ENCODE measurements at regions not wholly inside any gene's neighbourhood (a gene's known extent, or its start where the extent isn't known, plus 50 kb on each side); places are given as distances from the start of the nearest gene placed in this dataset.
A peak's percentile ranks its signal among the peaks of the same experiment; 100 is the strongest.
"Not testable (repeated sequence)": the region's sequence is repeated elsewhere in the genome, so short reads cannot be mapped to it uniquely, and the experiment has no call there.

DNA sequence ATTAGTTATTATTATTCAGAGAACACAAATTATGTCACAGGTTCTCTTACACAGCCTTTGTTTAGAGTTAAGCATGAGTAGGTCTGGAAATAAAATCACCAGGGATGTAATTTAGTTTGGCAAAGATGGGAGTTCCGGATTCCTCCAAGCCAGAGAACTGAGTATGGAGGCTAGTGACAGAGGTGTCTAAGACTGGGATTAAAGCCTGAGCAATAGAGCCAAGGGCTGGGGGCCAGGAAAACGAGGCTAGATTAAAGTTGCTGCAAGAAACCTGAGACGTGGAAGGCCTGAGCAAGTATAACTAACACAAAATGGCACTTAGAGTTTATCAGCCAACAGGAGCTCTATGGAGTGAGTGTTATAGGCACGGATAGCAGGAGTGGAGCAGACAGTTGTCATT, 381.6 kb downstream of the SRGAP2C start:
- no peak for ATAC-seq
- TF ChIP-seq OSR1 (CRISPR knock-in tag; IDR thresholded peaks at IDR 0.05) (no peak), ESRRG (CRISPR knock-in tag; IDR thresholded peaks at IDR 0.05) (no peak)

DNA sequence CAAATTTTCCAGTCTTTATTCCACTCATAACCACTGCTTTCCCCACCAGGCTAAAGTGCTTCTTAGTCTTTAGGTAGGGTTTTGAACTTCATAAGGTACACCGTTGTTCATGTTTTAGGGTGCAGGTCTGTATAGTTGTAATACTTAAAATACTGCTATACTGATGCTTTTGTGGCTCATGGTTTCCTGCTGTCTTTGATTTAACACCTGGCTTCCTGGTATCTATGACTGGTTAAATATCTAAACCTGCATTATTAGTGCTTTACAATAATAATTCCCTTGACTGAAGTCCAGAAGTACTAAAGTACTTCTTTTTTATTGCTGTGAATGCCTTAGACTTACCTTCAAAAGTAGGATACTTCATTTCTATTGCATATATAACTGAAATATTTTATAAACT, 384.7 kb downstream of the SRGAP2C start:
- no peak for ATAC-seq
- TF ChIP-seq ZNF70 (CRISPR knock-in tag; IDR thresholded peaks at IDR 0.05) (no peak), ZC3H10 (CRISPR knock-in tag; IDR thresholded peaks at IDR 0.05) (no peak), ZNF565 (CRISPR knock-in tag; conservative IDR thresholded peaks at IDR 0.05; ENCODE audit: low read depth) (no peak), PPARA (CRISPR knock-in tag; IDR thresholded peaks at IDR 0.05; ENCODE audit: borderline replicate concordance) (no peak), CSDC2 (CRISPR knock-in tag; IDR thresholded peaks at IDR 0.05) (no peak)

DNA sequence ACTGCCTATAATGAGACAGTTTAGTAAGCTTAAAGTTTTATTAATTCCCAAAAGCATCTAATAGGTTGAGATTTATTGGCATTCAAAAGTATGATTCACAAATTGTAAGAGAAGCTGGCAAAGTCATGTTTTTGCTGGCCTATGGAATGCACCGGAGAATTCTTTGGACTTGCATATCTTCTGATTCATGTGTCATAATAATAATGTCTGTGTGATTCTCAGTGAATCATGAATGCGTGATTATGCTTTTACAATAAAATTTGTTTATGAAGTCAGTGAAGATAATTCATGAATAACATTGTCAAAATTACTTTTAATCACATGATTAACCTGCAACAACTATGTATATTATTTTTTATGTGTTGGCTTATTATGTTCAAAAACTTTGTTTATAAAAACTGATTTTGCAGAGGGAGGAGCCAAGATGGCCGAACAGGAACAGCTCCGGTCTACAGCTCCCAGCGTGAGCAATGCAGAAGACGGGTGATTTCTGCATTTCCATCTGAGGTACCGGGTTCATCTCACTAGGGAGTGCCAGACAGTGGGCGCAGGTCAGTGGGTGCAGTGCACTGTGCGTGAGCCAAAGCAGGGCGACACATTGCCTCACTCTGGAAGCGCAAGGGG, 389.2 kb downstream of the SRGAP2C start:
- ATAC-seq = peak; percentile 77

DNA sequence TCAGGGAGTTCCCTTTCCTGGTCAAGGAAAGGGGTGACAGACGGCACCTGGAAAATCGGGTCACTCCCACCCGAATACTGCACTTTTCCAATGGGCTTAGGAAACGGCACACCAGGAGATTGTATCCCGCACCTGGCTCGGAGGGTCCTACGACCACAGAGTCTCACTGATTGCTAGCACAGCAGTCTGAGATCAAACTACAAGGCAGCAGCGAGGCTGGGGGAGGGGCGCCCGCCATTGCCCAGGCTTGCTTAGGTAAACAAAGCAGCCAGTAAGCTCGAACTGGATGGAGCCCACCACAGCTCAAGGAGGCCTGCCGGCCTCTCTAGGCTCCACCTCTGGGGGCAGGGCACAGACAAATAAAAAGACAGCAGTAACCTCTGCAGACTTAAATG, 389.7 kb downstream of the SRGAP2C start:
- not testable (repeated sequence) for ATAC-seq

DNA sequence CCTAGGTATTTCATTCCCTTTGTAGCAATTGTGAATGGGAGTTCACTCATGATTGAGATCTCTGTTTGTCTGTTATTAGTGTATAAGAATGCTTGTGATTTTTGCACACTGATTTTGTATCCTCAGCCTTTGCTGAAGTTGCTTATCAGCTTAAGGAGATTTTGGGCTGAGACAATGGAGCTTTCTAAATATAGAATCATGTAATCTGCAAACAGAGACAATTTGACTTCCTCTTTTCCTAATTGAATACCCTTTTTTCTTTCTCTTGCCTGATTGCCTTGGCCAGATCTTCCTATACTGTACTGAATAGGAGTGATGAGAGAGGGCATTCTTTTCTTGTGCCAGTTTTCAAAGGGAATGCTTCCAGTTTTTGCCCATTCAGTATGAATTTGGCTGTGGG, 398.1 kb downstream of the SRGAP2C start:
- ATAC-seq = not testable (repeated sequence)

DNA sequence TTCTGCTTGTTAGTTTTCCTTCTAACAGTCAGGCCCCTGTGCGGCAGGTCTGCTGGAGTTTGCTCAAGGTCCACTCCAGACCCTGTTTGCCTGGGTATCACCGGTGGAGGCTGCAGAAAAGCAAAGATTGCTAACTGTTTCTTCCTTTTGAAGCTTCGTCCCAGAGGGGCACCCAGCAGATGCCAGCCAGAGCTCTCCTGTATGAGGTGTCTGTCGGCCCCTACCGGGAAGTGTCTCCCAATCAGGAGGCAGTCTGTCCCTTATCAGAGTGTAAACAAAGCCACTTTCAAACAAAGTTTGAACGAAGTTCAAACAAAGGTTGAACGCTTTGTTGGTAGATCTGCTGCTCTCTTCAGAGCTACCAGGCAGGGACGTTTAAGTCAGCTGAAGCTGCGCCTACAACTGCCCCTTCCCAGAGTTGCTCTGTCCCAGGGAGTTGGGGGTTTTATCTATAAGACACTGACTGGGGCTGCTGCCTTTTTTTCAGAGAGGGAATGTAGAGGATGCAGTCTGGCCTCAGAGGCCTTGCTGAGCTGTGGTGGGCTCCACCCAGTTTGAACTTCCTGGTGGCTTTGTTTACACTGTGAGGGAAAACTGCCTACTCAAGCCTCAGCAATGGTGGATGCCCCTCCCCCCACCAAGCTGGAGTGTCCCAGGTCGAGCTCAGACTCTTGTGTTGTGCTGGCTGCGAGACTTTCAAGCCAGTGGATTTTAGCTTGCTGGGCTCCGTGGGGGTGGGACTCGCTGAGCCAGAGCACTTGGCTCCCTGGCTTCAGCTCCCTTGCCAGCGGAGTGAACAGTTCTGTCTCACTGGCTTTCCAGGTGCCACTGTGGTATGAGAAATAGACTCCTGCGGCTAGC, 401.8 kb downstream of the SRGAP2C start:
- no peak for ATAC-seq
- TF ChIP-seq TCF4 (CRISPR knock-in tag; IDR thresholded peaks at IDR 0.05; ENCODE audit: borderline replicate concordance) (no peak), ZNF565 (CRISPR knock-in tag; conservative IDR thresholded peaks at IDR 0.05; ENCODE audit: low read depth) (no peak), PPARA (CRISPR knock-in tag; IDR thresholded peaks at IDR 0.05; ENCODE audit: borderline replicate concordance) (no peak), ISL1 (CRISPR knock-in tag; IDR thresholded peaks at IDR 0.05) (no peak), CSDC2 (CRISPR knock-in tag; IDR thresholded peaks at IDR 0.05) (no peak)
- TF ChIP-seq, protein P1, sequence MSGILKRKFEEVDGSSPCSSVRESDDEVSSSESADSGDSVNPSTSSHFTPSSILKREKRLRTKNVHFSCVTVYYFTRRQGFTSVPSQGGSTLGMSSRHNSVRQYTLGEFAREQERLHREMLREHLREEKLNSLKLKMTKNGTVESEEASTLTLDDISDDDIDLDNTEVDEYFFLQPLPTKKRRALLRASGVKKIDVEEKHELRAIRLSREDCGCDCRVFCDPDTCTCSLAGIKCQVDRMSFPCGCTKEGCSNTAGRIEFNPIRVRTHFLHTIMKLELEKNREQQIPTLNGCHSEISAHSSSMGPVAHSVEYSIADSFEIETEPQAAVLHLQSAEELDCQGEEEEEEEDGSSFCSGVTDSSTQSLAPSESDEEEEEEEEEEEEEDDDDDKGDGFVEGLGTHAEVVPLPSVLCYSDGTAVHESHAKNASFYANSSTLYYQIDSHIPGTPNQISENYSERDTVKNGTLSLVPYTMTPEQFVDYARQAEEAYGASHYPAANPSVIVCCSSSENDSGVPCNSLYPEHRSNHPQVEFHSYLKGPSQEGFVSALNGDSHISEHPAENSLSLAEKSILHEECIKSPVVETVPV (CRISPR knock-in tag; IDR thresholded peaks at IDR 0.05) = no peak

DNA sequence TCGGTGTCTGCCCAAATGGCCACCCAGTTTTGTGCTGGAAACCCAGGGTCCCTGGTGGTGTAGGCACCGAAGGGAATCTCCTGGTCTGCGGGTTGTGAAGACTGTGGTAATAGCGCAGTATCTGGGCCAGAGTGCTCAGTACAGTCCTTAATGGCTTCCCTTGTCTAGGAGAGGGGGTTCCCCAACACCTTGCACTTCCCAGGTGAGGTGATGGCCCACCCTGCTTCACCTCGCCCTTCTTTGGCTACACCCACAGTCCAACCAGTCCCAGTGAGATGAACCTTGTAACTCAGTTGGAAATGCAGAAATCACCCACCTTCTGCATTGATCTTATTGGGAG, 402.4 kb downstream of the SRGAP2C start:
- no peak for ATAC-seq
- no peak for TF ChIP-seq ZC3H10 (CRISPR knock-in tag; IDR thresholded peaks at IDR 0.05)
- no peak for TF ChIP-seq ZNF70 (CRISPR knock-in tag; IDR thresholded peaks at IDR 0.05)
- TF ChIP-seq TOX (CRISPR knock-in tag; IDR thresholded peaks at IDR 0.05; ENCODE audit: borderline replicate concordance) = no peak
- no peak for TF ChIP-seq ARNTL (CRISPR knock-in tag; IDR thresholded peaks at IDR 0.05; ENCODE audit: borderline replicate concordance, low read depth)
- TF ChIP-seq, protein P2, sequence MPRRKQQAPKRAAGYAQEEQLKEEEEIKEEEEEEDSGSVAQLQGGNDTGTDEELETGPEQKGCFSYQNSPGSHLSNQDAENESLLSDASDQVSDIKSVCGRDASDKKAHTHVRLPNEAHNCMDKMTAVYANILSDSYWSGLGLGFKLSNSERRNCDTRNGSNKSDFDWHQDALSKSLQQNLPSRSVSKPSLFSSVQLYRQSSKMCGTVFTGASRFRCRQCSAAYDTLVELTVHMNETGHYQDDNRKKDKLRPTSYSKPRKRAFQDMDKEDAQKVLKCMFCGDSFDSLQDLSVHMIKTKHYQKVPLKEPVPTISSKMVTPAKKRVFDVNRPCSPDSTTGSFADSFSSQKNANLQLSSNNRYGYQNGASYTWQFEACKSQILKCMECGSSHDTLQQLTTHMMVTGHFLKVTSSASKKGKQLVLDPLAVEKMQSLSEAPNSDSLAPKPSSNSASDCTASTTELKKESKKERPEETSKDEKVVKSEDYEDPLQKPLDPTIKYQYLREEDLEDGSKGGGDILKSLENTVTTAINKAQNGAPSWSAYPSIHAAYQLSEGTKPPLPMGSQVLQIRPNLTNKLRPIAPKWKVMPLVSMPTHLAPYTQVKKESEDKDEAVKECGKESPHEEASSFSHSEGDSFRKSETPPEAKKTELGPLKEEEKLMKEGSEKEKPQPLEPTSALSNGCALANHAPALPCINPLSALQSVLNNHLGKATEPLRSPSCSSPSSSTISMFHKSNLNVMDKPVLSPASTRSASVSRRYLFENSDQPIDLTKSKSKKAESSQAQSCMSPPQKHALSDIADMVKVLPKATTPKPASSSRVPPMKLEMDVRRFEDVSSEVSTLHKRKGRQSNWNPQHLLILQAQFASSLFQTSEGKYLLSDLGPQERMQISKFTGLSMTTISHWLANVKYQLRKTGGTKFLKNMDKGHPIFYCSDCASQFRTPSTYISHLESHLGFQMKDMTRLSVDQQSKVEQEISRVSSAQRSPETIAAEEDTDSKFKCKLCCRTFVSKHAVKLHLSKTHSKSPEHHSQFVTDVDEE (CRISPR knock-in tag; IDR thresholded peaks at IDR 0.05) = no peak
- no peak for TF ChIP-seq GLIS3 (CRISPR knock-in tag; IDR thresholded peaks at IDR 0.05)
- TF ChIP-seq PPARA (CRISPR knock-in tag; IDR thresholded peaks at IDR 0.05; ENCODE audit: borderline replicate concordance) = no peak

DNA sequence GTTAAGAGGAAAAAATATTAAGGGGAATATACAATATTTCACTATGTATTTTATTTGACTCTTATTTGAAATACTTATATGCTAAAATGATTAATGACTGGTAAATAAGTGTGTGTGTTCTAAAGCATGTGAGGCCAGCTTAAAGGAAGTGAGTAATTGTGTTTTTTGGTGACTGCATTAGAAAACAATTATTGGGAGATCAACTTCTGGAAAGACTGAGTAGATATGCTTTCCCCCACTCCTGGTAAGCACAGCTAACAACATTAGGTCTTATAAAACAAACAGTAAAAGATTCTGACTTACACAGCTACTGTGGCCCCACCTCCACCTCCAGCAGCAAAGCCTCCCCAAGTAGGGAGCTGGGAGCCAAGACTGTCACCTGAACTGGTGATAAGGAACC, 403.0 kb downstream of the SRGAP2C start:
- ATAC-seq = no peak
- TF ChIP-seq ZNF8 (CRISPR knock-in tag; IDR thresholded peaks at IDR 0.05) = no peak
- TF ChIP-seq, protein P3, sequence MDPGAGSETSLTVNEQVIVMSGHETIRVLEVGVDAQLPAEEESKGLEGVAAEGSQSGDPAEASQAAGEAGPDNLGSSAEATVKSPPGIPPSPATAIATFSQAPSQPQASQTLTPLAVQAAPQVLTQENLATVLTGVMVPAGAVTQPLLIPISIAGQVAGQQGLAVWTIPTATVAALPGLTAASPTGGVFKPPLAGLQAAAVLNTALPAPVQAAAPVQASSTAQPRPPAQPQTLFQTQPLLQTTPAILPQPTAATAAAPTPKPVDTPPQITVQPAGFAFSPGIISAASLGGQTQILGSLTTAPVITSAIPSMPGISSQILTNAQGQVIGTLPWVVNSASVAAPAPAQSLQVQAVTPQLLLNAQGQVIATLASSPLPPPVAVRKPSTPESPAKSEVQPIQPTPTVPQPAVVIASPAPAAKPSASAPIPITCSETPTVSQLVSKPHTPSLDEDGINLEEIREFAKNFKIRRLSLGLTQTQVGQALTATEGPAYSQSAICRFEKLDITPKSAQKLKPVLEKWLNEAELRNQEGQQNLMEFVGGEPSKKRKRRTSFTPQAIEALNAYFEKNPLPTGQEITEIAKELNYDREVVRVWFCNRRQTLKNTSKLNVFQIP (CRISPR knock-in tag; IDR thresholded peaks at IDR 0.05; ENCODE audit: borderline replicate concordance, low read depth) = no peak
- TF ChIP-seq ARNTL (CRISPR knock-in tag; IDR thresholded peaks at IDR 0.05; ENCODE audit: borderline replicate concordance, low read depth) = no peak
- TF ChIP-seq ZNF70 (CRISPR knock-in tag; IDR thresholded peaks at IDR 0.05) = no peak
- TF ChIP-seq, protein P4, sequence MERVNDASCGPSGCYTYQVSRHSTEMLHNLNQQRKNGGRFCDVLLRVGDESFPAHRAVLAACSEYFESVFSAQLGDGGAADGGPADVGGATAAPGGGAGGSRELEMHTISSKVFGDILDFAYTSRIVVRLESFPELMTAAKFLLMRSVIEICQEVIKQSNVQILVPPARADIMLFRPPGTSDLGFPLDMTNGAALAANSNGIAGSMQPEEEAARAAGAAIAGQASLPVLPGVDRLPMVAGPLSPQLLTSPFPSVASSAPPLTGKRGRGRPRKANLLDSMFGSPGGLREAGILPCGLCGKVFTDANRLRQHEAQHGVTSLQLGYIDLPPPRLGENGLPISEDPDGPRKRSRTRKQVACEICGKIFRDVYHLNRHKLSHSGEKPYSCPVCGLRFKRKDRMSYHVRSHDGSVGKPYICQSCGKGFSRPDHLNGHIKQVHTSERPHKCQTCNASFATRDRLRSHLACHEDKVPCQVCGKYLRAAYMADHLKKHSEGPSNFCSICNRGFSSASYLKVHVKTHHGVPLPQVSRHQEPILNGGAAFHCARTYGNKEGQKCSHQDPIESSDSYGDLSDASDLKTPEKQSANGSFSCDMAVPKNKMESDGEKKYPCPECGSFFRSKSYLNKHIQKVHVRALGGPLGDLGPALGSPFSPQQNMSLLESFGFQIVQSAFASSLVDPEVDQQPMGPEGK (CRISPR knock-in tag; IDR thresholded peaks at IDR 0.05; ENCODE audit: borderline replicate concordance) = no peak
- TF ChIP-seq, protein P1 (CRISPR knock-in tag; IDR thresholded peaks at IDR 0.05) = no peak
